ENCODE measurements at regions not wholly inside any gene's neighbourhood (a gene's known extent, or its start where the extent isn't known, plus 50 kb on each side); places are given as distances from the start of the nearest gene placed in this dataset.

- DNase-seq: no peak
These were observed 378.3 kb downstream of the MTX2 start for GRCh38 chr2:176647325-176648165.

DNA sequence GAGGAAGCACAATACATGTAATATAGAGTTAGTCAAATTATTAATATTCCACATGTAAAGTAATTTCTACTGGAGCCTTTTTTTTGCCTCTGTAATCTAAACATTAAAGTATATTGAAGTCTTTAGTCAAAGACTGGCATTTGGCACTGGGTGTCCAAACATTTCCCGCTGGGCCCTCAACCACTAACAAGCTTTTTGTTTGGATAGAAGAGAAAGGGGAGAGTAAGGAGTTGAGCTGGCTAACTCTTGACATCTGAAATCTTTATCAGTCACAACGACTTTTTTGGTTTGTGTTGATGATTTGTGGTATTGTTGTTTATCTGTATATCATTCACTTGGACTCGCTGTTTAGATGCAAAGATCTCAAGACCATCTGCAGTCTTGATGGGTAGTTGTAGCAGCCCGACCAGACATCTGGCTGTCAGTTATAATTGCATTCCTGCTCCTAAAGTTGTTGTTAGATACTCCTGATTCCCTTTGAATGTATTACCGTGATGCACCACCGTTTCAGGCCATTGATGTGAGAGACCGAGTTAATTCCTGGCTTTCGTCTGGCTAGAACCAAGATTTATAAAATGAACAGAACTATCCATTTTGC lies 379.6 kb downstream of the MTX2 start:
- DNase-seq: no peak

GRCh38 chr2:176650104-176650837 lies 381.0 kb downstream of the MTX2 start:
- no peak for DNase-seq

- DNase-seq: no peak
These were observed 381.8 kb downstream of the MTX2 start for GRCh38 chr2:176650838-176651555.

GRCh38 chr2:176652300-176653182 lies 383.3 kb downstream of the MTX2 start:
- DNase-seq: peak; percentile 19 to 25

DNA sequence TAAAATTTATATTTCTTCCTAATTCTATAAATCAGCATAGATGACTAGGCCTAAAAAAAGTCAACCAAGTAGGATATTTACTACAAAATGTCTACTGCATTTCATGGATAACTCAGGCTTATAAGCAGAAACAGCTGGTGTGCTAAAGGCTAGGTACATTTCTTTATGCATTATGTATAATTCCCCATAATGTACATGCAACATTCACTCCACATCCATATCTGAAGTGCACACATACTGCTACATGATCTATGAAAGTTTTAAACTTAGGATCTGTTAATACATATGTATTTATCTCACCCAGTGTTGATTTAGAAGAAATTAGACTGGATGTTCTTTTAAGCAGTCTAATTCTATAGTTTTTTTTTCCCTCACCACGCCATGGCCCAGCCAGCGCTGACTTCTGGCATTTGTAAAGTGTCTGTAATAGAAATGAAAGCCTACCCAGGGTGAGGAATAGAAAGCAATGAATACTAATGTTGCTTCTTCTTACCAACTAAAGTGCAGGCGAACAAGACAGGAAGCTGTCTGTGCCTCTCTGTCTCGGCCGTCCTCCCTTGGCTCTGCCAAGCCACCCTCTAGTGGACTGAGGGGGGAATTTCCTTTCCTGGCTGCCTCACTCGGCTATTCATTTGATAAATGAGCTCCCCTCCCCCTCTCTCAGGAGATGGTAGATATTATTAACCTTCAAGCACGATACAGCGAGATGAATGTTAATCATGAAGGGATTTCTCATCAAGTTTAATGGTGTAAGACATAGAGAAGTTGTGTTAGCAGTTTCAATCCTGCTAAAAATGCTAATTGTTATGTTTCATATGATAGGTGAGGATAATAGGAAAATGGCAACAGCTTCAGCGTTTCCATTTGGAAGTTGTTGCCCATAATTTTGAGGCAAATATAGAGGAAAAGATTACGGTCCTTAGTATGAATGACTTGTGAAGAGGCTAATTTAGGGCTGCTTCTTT lies 384.5 kb downstream of the MTX2 start:
- peak; percentile 19 to 32 for DNase-seq

- no peak for DNase-seq
These were observed 387.0 kb downstream of the MTX2 start for GRCh38 chr2:176656038-176656775.

- no peak for DNase-seq
These were observed 387.5 kb downstream of the MTX2 start for GRCh38 chr2:176656776-176657140.

DNA sequence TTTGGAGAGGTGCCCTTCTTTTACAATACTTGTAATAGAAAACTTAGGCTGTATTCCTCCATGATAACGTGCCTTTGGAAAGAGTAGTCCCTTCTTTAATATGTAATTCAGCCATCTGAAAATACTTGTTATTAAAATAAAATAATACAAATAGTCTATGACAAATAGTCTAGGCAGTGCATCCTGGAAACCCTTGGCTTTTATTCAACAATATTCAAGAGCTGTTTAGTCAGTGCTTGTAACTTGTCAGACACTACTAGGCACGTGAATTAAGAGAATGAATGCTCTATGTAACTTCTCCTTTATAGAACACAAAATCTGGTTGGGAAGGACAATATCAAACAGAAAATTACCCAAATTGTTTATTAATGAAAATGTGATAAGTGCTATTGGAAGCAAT lies 388.2 kb downstream of the MTX2 start:
- no peak for DNase-seq

- DNase-seq: no peak
These were observed 389.5 kb downstream of the MTX2 start for GRCh38 chr2:176658708-176659107.

DNA sequence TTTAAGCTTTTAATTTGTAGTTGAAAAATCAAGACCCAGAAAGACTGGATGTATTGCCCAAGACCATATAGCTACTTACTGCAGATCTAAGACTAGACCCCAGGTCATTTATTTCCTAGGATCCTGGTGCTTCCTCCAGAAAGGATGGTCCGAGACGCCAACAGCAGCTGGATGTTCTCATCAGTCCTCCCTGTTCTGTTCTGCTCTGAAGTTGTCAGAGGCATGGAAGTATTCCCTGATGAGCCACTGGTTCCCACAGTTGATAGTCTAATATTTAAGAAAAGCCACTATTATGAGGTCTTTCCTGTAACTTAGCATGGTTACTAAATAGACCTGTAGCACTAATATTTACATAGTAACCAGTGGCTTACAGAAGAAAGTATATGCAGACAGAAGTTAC lies 393.5 kb downstream of the MTX2 start:
- DNase-seq: no peak

DNA sequence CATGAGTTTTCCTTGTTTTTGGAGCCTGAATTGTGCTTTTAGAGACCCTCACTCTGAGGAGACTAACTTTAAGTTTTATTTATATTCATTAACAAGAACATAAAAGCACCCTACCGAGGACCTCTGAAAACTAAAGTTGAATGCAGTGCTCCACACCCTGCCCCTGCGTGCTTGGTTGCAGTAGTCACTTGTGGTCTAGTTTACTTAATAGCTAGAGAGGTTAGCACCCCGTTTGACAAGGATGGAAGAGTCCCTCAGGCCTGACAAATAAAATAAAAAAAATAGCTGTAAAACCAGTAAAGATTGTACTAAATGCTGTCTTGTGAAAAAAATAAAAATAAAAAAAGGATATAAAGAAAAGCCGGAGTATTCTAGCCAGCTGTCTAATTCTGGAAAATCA lies 395.2 kb downstream of the MTX2 start:
- no peak for DNase-seq

DNA sequence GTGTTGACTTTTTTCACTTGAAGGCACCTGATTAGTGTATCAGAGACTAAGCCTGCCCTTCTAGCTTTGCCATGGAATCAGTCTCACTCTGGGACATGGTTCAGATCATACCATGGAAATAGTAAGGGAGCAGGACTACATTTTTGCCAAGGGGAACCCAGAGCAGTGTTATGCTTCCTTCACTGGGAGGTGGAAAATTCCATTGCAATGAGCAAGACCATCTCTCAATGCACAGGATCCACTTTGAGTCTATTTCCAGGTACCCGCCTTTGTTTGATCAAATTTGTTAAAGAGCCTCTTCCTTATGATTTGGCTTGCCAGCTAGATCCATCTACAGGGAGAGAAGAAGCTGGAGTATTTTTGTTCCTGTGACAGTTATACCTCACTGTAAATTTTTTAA lies 395.8 kb downstream of the MTX2 start:
- no peak for DNase-seq

DNA sequence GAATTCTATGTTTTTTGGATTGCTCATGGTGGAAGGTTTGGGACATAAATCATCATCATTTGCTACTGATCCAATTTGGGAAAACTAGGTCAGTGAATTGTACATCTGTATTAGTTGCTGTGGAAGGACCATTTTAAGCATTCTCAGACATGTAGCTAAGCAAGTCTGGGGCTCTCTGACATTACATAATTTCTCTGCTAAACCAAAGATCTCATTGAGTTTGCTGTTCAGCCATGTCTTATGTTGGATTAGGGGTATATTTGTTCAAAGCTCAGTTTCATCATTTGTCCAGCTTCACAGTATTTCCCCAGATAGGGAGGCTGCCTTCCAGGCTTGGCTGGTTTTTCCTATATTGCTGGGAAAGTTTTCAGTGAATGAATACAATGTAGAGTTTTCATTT lies 399.7 kb downstream of the MTX2 start:
- DNase-seq: no peak

- no peak for DNase-seq
These were observed 400.3 kb downstream of the MTX2 start for GRCh38 chr2:176669398-176670174.

- DNase-seq: no peak
These were observed 406.2 kb downstream of the MTX2 start for GRCh38 chr2:176675271-176675949.

GRCh38 chr2:176677746-176678265 lies 408.6 kb downstream of the MTX2 start:
- no peak for DNase-seq

DNA sequence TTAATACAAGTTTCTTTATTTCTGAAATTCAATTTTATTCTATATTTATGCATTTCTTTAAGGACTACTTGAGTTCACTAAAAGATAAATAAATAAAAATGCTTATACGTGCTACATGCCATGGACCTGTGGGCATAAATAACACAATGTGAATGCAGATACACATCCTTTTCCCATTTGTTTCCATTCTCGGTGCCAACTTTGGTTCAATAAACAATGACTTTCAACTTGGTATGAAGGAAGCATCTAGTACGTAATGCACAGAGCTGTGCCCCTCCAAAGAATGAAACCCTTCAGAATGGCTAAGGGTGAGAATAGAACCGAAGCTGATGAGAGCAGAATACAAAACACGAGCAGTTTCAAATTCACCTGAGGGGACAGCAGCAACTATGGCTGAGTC lies 409.3 kb downstream of the MTX2 start:
- no peak for DNase-seq
